A673 (cell line): ENCODE measurements at regions not wholly inside any gene's neighbourhood (a gene's known extent, or its start where the extent isn't known, plus 50 kb on each side); places are given as distances from the start of the nearest gene placed in this dataset.

ENCODE experiments used
- CTCF ChIP-seq: fragments of 300-800, 200-600 bp; sonication (generic); conservative IDR thresholded peaks from 2 replicates; pipeline ENCODE4 v1.5.1; 2017; ENCODE audit warnings: low read depth, mild to moderate bottlenecking, antibody characterized with exemption, low read length, moderate library complexity, mixed read lengths
- EZH2 ChIP-seq: fragments of 200-600 bp; sonication (generic); IDR thresholded peaks from 2 replicates; pipeline ENCODE4 v1.6.1; 2017; ENCODE audit warnings: borderline replicate concordance, low read depth, mild to moderate bottlenecking, mixed read lengths, antibody characterized with exemption, low read length; ENCODE audit not compliant: poor library complexity, severe bottlenecking

- no peak for TF ChIP-seq CTCF
- TF ChIP-seq EZH2, result no peak
Measured at GRCh38 chr5:30438785-30439184, 754.7 kb upstream of the CDH6 start.
